ENCODE measurements at regions not wholly inside any gene's neighbourhood (a gene's known extent, or its start where the extent isn't known, plus 50 kb on each side); places are given as distances from the start of the nearest gene placed in this dataset.

DNA sequence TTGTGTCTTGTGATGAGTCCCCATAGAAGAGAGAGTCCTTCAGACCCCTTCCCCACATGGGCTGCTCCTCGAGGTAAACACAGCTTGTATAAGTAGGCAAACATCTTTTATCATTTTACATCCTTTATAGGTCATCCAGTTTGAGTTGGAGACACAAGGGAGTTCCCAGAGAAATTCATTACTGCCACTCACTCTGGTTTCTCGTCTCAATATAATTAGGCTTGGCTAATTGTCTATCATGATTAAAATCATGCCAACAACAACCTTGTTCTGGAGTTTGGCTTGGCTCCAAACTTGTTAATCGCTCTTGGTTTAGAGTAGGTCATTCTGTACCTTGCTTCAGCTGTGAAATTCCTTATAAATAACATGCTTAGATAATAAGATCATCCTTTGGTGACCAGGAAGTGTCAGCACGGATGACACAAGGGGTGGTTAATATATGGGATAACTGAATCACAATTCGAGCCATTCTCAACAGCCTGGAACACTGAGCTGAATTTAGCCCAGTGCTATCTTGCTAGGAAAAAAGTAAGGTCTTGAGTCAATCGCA lies 70.7 kb upstream of the DAB1 start:
- no peak overlapping the region for H3K9ac ChIP-seq (ENCODE audit: low read length)
- ATAC-seq (no peak), DNase-seq (ENCODE audit: low read depth, low spot score) (no peak)
- H3K27ac ChIP-seq (ENCODE audit: low read depth, low read length): no peak overlapping the region
- ChIA-PET RAD21 (ENCODE audit: low non-redundant PET in 1 of 2, low total read pairs in 2 of 2, uncharacterized antibody in 2 of 2, unreplicated experiment in 2 of 2) (no interaction called here), CTCF (no interaction called here), POLR2A (no interaction called here)
- TF ChIP-seq JUND (IDR thresholded peaks at IDR 0.05) (no peak), POLR2AphosphoS5 (IDR thresholded peaks at IDR 0.05; ENCODE audit: low read depth, low read length) (no peak), EGR1 (IDR thresholded peaks at IDR 0.05; ENCODE audit: low read depth) (no peak), SIN3A (IDR thresholded peaks at IDR 0.05; ENCODE audit: low read depth) (no peak)
- TF ChIP-seq, protein P1, sequence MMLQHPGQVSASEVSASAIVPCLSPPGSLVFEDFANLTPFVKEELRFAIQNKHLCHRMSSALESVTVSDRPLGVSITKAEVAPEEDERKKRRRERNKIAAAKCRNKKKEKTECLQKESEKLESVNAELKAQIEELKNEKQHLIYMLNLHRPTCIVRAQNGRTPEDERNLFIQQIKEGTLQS (IDR thresholded peaks at IDR 0.05): no peak
- intact Hi-C loops (cut with micrococcal nuclease): no loop called here
- no TSS peak for BruUV-seq (replicated peaks)
- H2AFZ ChIP-seq (ENCODE audit: low read depth, low read length, poor library complexity, severe bottlenecking): no peak overlapping the region
- H3K27me3 ChIP-seq (ENCODE audit: insufficient read depth, low read length): no peaks in the 10 kb centered on the region
- no peaks in the 10 kb centered on the region for H3K79me2 ChIP-seq (ENCODE audit: insufficient read depth, low read length)
- no peaks in the 10 kb centered on the region for H3K9me2 ChIP-seq (ENCODE audit: insufficient read depth)
- no peak overlapping the region for H3K4me3 ChIP-seq (replicated peaks in 1 of 2; ENCODE audit: low read depth in 1 of 2, low read length in 2 of 2)
- no peaks in the 10 kb centered on the region for H4K20me1 ChIP-seq (ENCODE audit: insufficient read depth)
- no peaks in the 10 kb centered on the region for H3K36me3 ChIP-seq (ENCODE audit: control insufficient read depth in 1 of 2, insufficient read depth in 2 of 2, low read length in 2 of 2)
- no peaks in the 10 kb centered on the region for H3K4me1 ChIP-seq (ENCODE audit: control insufficient read depth in 1 of 2, insufficient read depth in 2 of 2, low read length in 2 of 2)
- no peaks in the 10 kb centered on the region for H3K9me3 ChIP-seq (ENCODE audit: control insufficient read depth in 1 of 2, insufficient read depth in 1 of 2, low read depth in 1 of 2, low read length in 2 of 2)
- no peak overlapping the region for H3K4me2 ChIP-seq (ENCODE audit: low read length)

DNA sequence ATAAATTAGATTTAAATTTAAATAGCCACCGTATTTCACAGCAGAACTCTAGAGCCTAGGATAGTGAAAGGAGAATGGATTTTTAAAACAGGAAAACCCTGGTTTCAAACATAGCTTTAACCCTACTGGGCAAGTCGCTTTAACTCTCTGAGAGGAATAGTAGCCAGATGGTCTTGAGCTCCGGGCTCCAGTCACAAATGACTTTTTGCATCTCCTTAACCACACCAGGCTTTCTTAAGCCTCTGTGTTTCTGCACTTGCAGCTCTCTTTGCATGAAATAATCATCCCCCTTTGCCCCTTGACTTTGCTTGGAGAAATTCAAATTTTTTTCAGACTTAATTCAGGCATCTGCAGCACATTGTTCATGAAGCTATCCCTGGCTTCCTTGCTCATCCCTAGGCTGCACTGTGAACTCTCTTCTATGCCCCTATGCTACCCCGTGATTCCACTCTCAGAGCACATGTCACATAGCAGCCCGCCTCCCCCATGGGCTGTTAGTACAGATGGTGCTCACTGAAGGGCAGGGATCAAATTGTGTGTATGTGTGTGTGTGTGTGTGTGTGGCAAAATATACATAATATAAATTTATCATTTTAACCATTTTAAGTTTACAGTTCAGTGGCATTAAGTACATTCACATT lies 68.8 kb upstream of the DAB1 start:
- Histone ChIP-seq H3K79me2 (ENCODE audit: insufficient read depth, low read length) (no peaks in the 10 kb centered on the region), H3K4me1 (ENCODE audit: control insufficient read depth in 1 of 2, insufficient read depth in 2 of 2, low read length in 2 of 2) (no peaks in the 10 kb centered on the region), H3K27ac (ENCODE audit: low read depth, low read length) (no peak overlapping the region), H3K4me2 (ENCODE audit: low read length) (no peak overlapping the region), H3K9me3 (ENCODE audit: control insufficient read depth in 1 of 2, insufficient read depth in 1 of 2, low read depth in 1 of 2, low read length in 2 of 2) (no peaks in the 10 kb centered on the region), H4K20me1 (ENCODE audit: insufficient read depth) (no peaks in the 10 kb centered on the region), H3K4me3 (replicated peaks in 1 of 2; ENCODE audit: low read depth in 1 of 2, low read length in 2 of 2) (no peak overlapping the region), H3K36me3 (ENCODE audit: control insufficient read depth in 1 of 2, insufficient read depth in 2 of 2, low read length in 2 of 2) (no peaks in the 10 kb centered on the region), H2AFZ (ENCODE audit: low read depth, low read length, poor library complexity, severe bottlenecking) (no peak overlapping the region), H3K9ac (ENCODE audit: low read length) (no peak overlapping the region), H3K9me2 (ENCODE audit: insufficient read depth) (no peaks in the 10 kb centered on the region), H3K27me3 (ENCODE audit: insufficient read depth, low read length) (no peaks in the 10 kb centered on the region)
- BruUV-seq (replicated peaks): no TSS peak
- DNase-seq (ENCODE audit: low read depth, low spot score) (no peak), ATAC-seq (no peak)
- RAD21 ChIA-PET (ENCODE audit: low non-redundant PET in 1 of 2, low total read pairs in 2 of 2, uncharacterized antibody in 2 of 2, unreplicated experiment in 2 of 2): no interaction called here
- intact Hi-C loops (cut with micrococcal nuclease): no loop called here
- CTCF ChIA-PET: no interaction called here
- POLR2A ChIA-PET: no interaction called here
- TF ChIP-seq EZH2phosphoT487 (IDR thresholded peaks at IDR 0.05; ENCODE audit: borderline replicate concordance) (no peak), SP1 (IDR thresholded peaks at IDR 0.05; ENCODE audit: low read depth) (no peak), ZNF274 (IDR thresholded peaks at IDR 0.05; ENCODE audit: low read depth, low read length) (no peak), YY1 (IDR thresholded peaks at IDR 0.05; ENCODE audit: extremely low read depth, insufficient replicate concordance, low read depth, low read length) (no peak), SIN3A (IDR thresholded peaks at IDR 0.05; ENCODE audit: low read depth) (no peak), FOSL1 (IDR thresholded peaks at IDR 0.05; ENCODE audit: low read depth) (no peak), JUND (IDR thresholded peaks at IDR 0.05) (no peak), EZH2 (IDR thresholded peaks at IDR 0.05) (no peak), RAD21 (IDR thresholded peaks at IDR 0.05; ENCODE audit: low read depth) (no peak), POLR2AphosphoS5 (IDR thresholded peaks at IDR 0.05; ENCODE audit: low read depth, low read length) (no peak)
- TF ChIP-seq, protein P2, sequence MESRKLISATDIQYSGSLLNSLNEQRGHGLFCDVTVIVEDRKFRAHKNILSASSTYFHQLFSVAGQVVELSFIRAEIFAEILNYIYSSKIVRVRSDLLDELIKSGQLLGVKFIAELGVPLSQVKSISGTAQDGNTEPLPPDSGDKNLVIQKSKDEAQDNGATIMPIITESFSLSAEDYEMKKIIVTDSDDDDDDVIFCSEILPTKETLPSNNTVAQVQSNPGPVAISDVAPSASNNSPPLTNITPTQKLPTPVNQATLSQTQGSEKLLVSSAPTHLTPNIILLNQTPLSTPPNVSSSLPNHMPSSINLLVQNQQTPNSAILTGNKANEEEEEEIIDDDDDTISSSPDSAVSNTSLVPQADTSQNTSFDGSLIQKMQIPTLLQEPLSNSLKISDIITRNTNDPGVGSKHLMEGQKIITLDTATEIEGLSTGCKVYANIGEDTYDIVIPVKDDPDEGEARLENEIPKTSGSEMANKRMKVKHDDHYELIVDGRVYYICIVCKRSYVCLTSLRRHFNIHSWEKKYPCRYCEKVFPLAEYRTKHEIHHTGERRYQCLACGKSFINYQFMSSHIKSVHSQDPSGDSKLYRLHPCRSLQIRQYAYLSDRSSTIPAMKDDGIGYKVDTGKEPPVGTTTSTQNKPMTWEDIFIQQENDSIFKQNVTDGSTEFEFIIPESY (IDR thresholded peaks at IDR 0.05; ENCODE audit: extremely low read depth, insufficient replicate concordance, low read length): no peak
- TF ChIP-seq, protein P3, sequence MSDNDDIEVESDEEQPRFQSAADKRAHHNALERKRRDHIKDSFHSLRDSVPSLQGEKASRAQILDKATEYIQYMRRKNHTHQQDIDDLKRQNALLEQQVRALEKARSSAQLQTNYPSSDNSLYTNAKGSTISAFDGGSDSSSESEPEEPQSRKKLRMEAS (IDR thresholded peaks at IDR 0.05): no peak
- TF ChIP-seq, protein P4, sequence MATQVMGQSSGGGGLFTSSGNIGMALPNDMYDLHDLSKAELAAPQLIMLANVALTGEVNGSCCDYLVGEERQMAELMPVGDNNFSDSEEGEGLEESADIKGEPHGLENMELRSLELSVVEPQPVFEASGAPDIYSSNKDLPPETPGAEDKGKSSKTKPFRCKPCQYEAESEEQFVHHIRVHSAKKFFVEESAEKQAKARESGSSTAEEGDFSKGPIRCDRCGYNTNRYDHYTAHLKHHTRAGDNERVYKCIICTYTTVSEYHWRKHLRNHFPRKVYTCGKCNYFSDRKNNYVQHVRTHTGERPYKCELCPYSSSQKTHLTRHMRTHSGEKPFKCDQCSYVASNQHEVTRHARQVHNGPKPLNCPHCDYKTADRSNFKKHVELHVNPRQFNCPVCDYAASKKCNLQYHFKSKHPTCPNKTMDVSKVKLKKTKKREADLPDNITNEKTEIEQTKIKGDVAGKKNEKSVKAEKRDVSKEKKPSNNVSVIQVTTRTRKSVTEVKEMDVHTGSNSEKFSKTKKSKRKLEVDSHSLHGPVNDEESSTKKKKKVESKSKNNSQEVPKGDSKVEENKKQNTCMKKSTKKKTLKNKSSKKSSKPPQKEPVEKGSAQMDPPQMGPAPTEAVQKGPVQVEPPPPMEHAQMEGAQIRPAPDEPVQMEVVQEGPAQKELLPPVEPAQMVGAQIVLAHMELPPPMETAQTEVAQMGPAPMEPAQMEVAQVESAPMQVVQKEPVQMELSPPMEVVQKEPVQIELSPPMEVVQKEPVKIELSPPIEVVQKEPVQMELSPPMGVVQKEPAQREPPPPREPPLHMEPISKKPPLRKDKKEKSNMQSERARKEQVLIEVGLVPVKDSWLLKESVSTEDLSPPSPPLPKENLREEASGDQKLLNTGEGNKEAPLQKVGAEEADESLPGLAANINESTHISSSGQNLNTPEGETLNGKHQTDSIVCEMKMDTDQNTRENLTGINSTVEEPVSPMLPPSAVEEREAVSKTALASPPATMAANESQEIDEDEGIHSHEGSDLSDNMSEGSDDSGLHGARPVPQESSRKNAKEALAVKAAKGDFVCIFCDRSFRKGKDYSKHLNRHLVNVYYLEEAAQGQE (IDR thresholded peaks at IDR 0.05; ENCODE audit: low read depth): no peak
